ENCODE measurements at regions not wholly inside any gene's neighbourhood (a gene's known extent, or its start where the extent isn't known, plus 50 kb on each side); places are given as distances from the start of the nearest gene placed in this dataset.

- no peak for TF ChIP-seq PAX5 (IDR thresholded peaks at IDR 0.05; ENCODE audit: borderline replicate concordance, low read depth, low read length)
Measured at GRCh38 chr15:94081829-94082228, 149.5 kb upstream of the MCTP2 start (continued).

DNA sequence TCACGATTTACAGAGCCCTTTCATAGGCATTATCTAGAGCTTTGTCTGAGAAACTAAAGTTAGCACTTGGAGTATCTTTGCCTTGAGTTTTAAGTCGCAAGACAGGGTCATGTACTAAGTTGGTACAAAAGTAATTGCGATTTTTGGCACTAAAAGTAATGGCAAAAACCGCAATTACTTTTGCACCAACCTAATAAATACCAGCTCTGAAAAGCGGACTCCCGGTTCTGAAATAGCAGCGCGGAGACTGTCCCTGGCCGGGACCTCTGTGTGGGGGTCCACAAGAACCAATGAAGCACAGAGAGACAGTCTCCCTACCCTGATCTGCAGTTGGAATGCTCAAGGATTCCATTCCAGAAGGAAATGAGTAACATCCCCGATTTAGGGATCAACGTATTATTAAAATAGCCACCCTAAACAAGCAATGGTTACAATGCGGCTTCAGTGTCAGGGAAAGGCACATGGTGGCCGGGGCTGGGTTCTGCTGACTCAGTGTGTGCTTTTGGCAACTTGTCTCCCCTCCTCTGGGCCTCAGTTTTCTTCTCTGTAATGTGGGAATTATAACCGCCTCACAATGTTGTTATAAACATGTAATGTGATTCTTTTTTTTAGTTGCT is 150.3 kb upstream of the MCTP2 start:
- Histone ChIP-seq H3K27ac (ENCODE audit: control insufficient read depth, insufficient read depth) (no peak overlapping the region), H3K27me3 (replicated peaks in 1 of 2; ENCODE audit: control insufficient read depth in 2 of 2, insufficient read depth in 2 of 2, low read length in 1 of 2) (peaks cover 0 to 2% of the 10 kb centered on the region in 2 experiments; a peak in 2 of 4 replicates), H3K9ac (ENCODE audit: control insufficient read depth, insufficient read depth, low read length) (no peak overlapping the region), H4K20me1 (ENCODE audit: control insufficient read depth, insufficient read depth) (no peaks in the 10 kb centered on the region), H3K36me3 (ENCODE audit: control insufficient read depth in 2 of 2, insufficient read depth in 2 of 2, low read length in 1 of 2) (no peaks in the 10 kb centered on the region), H3K4me3 (no peak overlapping the region), H3K79me2 (ENCODE audit: control insufficient read depth, insufficient read depth, low read length) (no peaks in the 10 kb centered on the region), H3K4me1 (ENCODE audit: control insufficient read depth, insufficient read depth, low read length) (no peaks in the 10 kb centered on the region), H2AFZ (ENCODE audit: control insufficient read depth, low read depth, low read length) (no peak overlapping the region), H3K4me2 (ENCODE audit: control insufficient read depth, insufficient read depth) (no peak overlapping the region), H3K9me3 (replicated peaks; ENCODE audit: control insufficient read depth, insufficient read depth, low read length) (no peaks in the 10 kb centered on the region)
- RAD21 ChIA-PET (ENCODE audit: unreplicated experiment), result no interaction called here
- ATAC-seq (no peak), DNase-seq (ENCODE audit: low read depth, low spot score) (no peak), FAIRE-seq (no peak)
- whole genome bisulfite sequencing (ENCODE audit: insufficient coverage, insufficient replicate concordance, low lambda C conversion rate, missing lambda C conversion rate), result 50% methylated on average over 14 of the region's 14 CpGs
- in situ Hi-C loops (cut with MboI) (no loop called here), intact Hi-C loops (cut with micrococcal nuclease; ENCODE audit: unreplicated experiment) (no loop called here)
- SMC1A ChIA-PET (ENCODE audit: uncharacterized antibody, unreplicated experiment), result no interaction called here
- POLR2A ChIA-PET, result no interaction called here
- BruUV-seq (replicated peaks), result no TSS peak
- CTCF ChIA-PET, result interaction anchor here (1.1 to 1.2 kb wide), 3 partner anchors 11 to 38 kb away, joined by 3 to 4 read pairs (median 3); no protein-coding TSS in a partner anchor
- TF ChIP-seq, protein P1, sequence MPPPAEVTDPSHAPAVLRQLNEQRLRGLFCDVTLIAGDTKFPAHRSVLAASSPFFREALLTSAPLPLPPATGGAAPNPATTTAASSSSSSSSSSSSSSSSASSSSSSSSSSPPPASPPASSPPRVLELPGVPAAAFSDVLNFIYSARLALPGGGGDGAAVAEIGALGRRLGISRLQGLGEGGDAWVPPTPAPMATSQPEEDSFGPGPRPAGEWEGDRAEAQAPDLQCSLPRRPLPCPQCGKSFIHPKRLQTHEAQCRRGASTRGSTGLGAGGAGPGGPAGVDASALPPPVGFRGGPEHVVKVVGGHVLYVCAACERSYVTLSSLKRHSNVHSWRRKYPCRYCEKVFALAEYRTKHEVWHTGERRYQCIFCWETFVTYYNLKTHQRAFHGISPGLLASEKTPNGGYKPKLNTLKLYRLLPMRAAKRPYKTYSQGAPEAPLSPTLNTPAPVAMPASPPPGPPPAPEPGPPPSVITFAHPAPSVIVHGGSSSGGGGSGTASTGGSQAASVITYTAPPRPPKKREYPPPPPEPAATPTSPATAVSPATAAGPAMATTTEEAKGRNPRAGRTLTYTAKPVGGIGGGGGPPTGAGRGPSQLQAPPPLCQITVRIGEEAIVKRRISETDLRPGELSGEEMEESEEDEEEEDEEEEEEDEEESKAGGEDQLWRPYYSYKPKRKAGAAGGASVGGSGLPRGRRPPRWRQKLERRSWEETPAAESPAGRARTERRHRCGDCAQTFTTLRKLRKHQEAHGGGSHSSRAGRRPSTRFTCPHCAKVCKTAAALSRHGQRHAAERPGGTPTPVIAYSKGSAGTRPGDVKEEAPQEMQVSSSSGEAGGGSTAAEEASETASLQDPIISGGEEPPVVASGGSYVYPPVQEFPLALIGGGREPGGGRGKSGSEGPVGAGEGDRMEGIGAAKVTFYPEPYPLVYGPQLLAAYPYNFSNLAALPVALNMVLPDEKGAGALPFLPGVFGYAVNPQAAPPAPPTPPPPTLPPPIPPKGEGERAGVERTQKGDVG (CRISPR knock-in tag; IDR thresholded peaks at IDR 0.05), result no peak
- TF ChIP-seq BRCA1 (IDR thresholded peaks at IDR 0.05; ENCODE audit: low read depth, low read length), result no peak
- TF ChIP-seq CBFB (IDR thresholded peaks at IDR 0.05; ENCODE audit: low read depth), result no peak
- no peak for TF ChIP-seq DPF2 (IDR thresholded peaks at IDR 0.05)
- TF ChIP-seq MYC (IDR thresholded peaks at IDR 0.05; ENCODE audit: insufficient read depth, insufficient read length, insufficient replicate concordance, low read length, severe bottlenecking), result no peak
- no peak for TF ChIP-seq BCLAF1 (IDR thresholded peaks at IDR 0.05)
- no peak for TF ChIP-seq ZSCAN29 (IDR thresholded peaks at IDR 0.05)
- no peak for TF ChIP-seq CHD2 (IDR thresholded peaks at IDR 0.05; ENCODE audit: borderline replicate concordance, low read depth, low read length)
- no peak for TF ChIP-seq SMC3 (IDR thresholded peaks at IDR 0.05; ENCODE audit: borderline replicate concordance, low read length)
- no peak for TF ChIP-seq TBL1XR1 (IDR thresholded peaks at IDR 0.05; ENCODE audit: low read depth, low read length)
- no peak for TF ChIP-seq NR2C2 (IDR thresholded peaks at IDR 0.05; ENCODE audit: borderline replicate concordance, control insufficient read depth, insufficient read length, low read depth)
- TF ChIP-seq KDM1A (IDR thresholded peaks at IDR 0.05; ENCODE audit: borderline replicate concordance), result no peak
- TF ChIP-seq, protein P2, sequence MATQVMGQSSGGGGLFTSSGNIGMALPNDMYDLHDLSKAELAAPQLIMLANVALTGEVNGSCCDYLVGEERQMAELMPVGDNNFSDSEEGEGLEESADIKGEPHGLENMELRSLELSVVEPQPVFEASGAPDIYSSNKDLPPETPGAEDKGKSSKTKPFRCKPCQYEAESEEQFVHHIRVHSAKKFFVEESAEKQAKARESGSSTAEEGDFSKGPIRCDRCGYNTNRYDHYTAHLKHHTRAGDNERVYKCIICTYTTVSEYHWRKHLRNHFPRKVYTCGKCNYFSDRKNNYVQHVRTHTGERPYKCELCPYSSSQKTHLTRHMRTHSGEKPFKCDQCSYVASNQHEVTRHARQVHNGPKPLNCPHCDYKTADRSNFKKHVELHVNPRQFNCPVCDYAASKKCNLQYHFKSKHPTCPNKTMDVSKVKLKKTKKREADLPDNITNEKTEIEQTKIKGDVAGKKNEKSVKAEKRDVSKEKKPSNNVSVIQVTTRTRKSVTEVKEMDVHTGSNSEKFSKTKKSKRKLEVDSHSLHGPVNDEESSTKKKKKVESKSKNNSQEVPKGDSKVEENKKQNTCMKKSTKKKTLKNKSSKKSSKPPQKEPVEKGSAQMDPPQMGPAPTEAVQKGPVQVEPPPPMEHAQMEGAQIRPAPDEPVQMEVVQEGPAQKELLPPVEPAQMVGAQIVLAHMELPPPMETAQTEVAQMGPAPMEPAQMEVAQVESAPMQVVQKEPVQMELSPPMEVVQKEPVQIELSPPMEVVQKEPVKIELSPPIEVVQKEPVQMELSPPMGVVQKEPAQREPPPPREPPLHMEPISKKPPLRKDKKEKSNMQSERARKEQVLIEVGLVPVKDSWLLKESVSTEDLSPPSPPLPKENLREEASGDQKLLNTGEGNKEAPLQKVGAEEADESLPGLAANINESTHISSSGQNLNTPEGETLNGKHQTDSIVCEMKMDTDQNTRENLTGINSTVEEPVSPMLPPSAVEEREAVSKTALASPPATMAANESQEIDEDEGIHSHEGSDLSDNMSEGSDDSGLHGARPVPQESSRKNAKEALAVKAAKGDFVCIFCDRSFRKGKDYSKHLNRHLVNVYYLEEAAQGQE (IDR thresholded peaks at IDR 0.05; ENCODE audit: low read depth, low read length), result no peak

Measured in GM12878 (cell line).